Small intestine (tissue), 7 donors: ENCODE measurements at regions not wholly inside any gene's neighbourhood (a gene's known extent, or its start where the extent isn't known, plus 50 kb on each side); places are given as distances from the start of the nearest gene placed in this dataset.

Experiments used
- DNase-seq, 2 donors: peaks; one replicate each; pipeline versions ENCODE4 v3.0.0 to v3.0.0-alpha.2; 2013
- FAIRE-seq: peaks from 2 replicates; lab custom pipeline; 2012; peaks lifted over from hg19 to GRCh38; lab: Jason Lieb, UNC
- H3K27ac ChIP-seq, 3 donors: one replicate each; pipeline ENCODE4 v1.5.1; 2013; ENCODE audit warnings: low read length in 2 of 3, mild to moderate bottlenecking in 2 of 3, control low read depth in 1 of 3, inconsistent platforms in 1 of 3, low read depth in 1 of 3, moderate library complexity in 1 of 3
- H3K27me3 ChIP-seq, 3 donors: one replicate each; pipeline ENCODE4 v1.6.1; 2013; ENCODE audit warnings: low read length in 3 of 3, inconsistent platforms in 1 of 3; ENCODE audit not compliant: control insufficient read depth in 3 of 3, insufficient read depth in 3 of 3
- H3K36me3 ChIP-seq, 3 donors: one replicate each; pipeline ENCODE4 v1.6.1; 2013; ENCODE audit warnings: low read length in 3 of 3, inconsistent platforms in 1 of 3, low read depth in 1 of 3, mild to moderate bottlenecking in 1 of 3, moderate library complexity in 1 of 3; ENCODE audit not compliant: control insufficient read depth in 3 of 3, insufficient read depth in 2 of 3
- H3K4me1 ChIP-seq, 3 donors: one replicate each; pipeline ENCODE4 v1.6.1; 2013; ENCODE audit warnings: low read length in 2 of 3, inconsistent platforms in 1 of 3, low read depth in 1 of 3, mild to moderate bottlenecking in 1 of 3, moderate library complexity in 1 of 3; ENCODE audit not compliant: control insufficient read depth in 3 of 3, insufficient read depth in 2 of 3
- H3K4me3 ChIP-seq, 3 donors: one replicate each; pipeline ENCODE4 v1.5.1; 2013; ENCODE audit warnings: low read length in 3 of 3, control low read depth in 1 of 3, inconsistent platforms in 1 of 3, low read depth in 1 of 3, mild to moderate bottlenecking in 1 of 3, moderate library complexity in 1 of 3
- H3K9me3 ChIP-seq, 2 donors: one replicate each; pipeline ENCODE4 v1.6.1; 2013; ENCODE audit warnings: low read depth in 1 of 2, low read length in 1 of 2; ENCODE audit not compliant: control insufficient read depth in 2 of 2, insufficient read depth in 1 of 2
- WGBS, 3 donors: extraction: QIAGEN DNeasy Blood & Tissue Kit; methylation state at CpG; one replicate each; pipeline ENCODE4 v1.1.7; 2013; 5-methylcytosine and 5-hydroxymethylcytosine counted together
- donor health status: healthy with polysubstance abuse.
- donor health status: control.
- donor health status: control.
- donor health status: Bipolar disorder and iron deficiency.
- donor health status: healthy.

DNA sequence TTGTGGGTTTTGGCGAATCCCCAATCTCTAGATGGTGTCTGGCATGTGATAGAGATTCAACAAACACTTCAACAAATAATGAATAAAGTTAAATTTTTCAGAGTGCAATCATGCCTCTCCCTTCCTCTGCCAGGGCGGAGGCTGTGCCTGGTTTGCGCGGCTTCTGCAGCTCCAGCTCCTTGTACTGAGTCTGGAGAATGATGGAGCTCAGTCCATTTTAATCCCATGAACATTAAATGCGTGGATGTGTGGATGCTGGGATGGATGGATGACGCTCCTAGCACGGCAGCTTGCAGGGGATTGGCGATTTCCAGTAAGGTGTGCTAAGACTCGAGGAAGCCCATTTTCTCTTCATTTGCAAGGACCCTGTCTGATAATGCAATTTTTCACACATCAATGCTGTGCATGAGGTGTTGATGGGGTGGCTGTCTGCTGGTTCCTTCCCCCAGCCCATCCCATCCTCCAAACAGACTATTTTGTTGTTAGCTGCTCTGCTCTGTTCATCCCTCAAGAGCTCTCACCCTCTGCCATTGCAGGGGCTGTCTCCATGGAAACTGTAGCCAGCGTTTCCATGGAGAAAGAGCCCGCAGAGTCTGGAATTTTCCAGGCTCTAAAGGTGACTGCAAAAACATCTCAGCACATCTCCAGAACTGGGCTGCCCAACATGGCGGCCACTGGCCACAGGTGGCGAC lies 92.6 kb upstream of the PEG3 start:
- H3K4me3 ChIP-seq = no peak overlapping the region
- H3K36me3 ChIP-seq = no peaks in the 10 kb centered on the region
- 69 to 78% (median 70%) methylated on average over 13 of the region's 13 CpGs for WGBS, 3 donors
- H3K27me3 ChIP-seq = no peaks in the 10 kb centered on the region
- H3K4me1 ChIP-seq = no peaks in the 10 kb centered on the region
- H3K9me3 ChIP-seq = no peaks in the 10 kb centered on the region
- no peak for DNase-seq
- no peak overlapping the region for H3K27ac ChIP-seq
- FAIRE-seq = no peak

DNA sequence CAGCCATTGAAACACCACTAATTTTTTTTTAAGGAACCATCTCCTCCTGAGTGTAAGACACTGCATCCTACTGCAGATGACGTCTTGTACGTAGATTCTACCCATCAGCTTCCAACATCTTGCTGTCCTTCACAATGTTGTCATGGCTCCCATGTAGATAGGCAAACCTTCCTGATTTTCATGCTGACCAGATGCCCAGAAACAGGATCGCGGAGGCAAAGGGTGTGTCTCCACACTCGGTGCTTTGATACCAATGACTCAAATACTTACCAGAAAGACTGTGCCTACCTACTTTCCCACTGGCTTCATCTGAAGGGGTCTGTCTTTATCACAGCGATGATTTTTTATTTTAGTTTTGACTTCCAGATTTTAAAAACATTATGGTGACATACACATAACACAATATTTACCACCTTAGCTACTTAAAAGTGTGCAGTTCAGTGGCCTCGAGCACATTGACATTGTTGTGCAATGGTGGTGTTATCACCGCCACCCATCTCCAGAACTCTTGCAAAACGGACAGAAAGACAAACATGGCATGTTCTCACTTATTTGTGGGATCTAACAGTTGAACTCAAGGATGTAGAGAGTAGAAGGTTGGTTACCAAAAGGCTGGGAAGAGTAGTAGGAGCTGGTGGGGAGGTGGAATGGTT lies 94.0 kb upstream of the PEG3 start:
- H3K27ac ChIP-seq = no peak overlapping the region
- DNase-seq (no peak), FAIRE-seq (no peak)
- no peaks in the 10 kb centered on the region for H3K36me3 ChIP-seq
- H3K9me3 ChIP-seq = no peaks in the 10 kb centered on the region
- no peak overlapping the region for H3K4me3 ChIP-seq
- H3K27me3 ChIP-seq = no peaks in the 10 kb centered on the region
- H3K4me1 ChIP-seq = no peaks in the 10 kb centered on the region
- WGBS, 3 donors = 77 to 78% (median 77%) methylated on average over 9 of the region's 9 CpGs

DNA sequence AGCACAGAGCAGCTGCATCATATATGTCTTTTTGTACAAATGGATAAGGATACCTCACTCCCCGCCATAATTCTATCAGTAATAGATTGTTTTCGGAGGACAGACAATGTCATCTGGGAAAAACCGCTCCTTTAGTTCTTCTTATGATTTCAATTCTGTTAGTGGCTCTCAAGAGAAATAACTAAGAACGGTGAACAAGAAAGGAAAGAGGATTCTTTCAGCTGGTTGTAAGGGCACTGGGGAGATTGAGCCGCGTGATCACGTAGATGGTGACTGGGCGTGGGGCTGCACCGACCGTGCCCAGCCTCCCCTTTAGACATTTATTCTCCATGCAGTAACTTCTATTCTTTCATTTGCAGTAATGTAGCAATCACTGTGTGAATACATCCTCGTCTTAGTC lies 99.4 kb upstream of the PEG3 start:
- FAIRE-seq = no peak

DNA sequence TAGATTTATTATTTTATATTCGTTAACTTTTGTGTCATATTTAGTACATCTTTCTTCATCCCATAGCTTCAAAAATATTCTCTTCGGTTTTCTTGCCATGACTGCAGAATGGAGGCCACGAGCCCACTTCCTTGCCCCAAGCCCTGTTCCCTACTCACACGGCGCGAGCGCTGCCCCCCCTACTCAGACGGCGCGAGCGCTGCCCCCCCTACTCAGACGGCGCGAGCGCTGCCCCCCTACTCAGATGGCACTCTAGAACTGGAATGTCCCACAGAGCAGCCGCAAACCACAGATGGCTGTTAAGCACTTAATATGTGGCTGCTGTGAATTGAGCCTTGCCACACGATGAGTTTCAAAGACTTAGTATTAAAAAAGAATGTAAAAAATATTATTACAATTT lies 102.2 kb upstream of the PEG3 start:
- Histone ChIP-seq H3K36me3 (no peaks in the 10 kb centered on the region), H3K4me3 (no peak overlapping the region), H3K27ac (no peak overlapping the region), H3K4me1 (no peaks in the 10 kb centered on the region), H3K27me3 (no peaks in the 10 kb centered on the region), H3K9me3 (peaks cover 0 to 2% of the 10 kb centered on the region in 2 donors)
- WGBS, 3 donors = 67 to 84% (median 71%) methylated on average over 17 of the region's 17 CpGs
- DNase-seq = peak in 1 of 2 donors; percentile 25
- FAIRE-seq = no peak

More for the DNA sequence above, 99.4 kb upstream of the PEG3 start:
- Histone ChIP-seq H3K36me3 (no peaks in the 10 kb centered on the region), H3K27me3 (no peaks in the 10 kb centered on the region), H3K9me3 (peaks cover 0 to 2% of the 10 kb centered on the region in 2 donors), H3K4me3 (no peak overlapping the region), H3K4me1 (no peaks in the 10 kb centered on the region), H3K27ac (no peak overlapping the region)
- DNase-seq = no peak
- 87 to 93% (median 88%) methylated on average over 11 of the region's 11 CpGs for WGBS, 3 donors

DNA sequence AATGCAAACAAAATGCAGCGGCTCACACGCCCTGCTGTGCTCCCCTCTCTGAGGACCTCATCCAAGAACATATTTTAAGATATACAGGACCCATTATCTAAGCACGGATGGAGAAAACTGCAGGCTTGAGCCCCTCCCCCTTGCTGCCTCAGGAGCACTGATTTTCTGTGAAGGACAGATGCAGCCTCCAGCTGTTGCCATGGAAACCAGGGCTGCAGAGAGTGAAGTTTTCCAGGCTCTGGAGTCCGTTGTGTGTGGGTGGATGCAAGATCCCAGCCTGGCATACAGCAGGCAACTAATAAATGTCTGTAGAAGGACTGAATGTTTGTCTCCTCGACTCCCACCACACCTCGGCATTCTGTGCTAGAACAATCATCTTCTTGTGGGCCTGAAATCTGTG lies 105.6 kb upstream of the PEG3 start:
- Histone ChIP-seq H3K36me3 (no peaks in the 10 kb centered on the region), H3K9me3 (peaks cover 0 to 2% of the 10 kb centered on the region in 2 donors), H3K27ac (no peak overlapping the region), H3K4me3 (no peak overlapping the region), H3K4me1 (no peaks in the 10 kb centered on the region), H3K27me3 (no peaks in the 10 kb centered on the region)
- FAIRE-seq (no peak), DNase-seq (no peak)
- WGBS, 3 donors = 29 to 36% (median 32%) methylated on average over 6 of the region's 6 CpGs

DNA sequence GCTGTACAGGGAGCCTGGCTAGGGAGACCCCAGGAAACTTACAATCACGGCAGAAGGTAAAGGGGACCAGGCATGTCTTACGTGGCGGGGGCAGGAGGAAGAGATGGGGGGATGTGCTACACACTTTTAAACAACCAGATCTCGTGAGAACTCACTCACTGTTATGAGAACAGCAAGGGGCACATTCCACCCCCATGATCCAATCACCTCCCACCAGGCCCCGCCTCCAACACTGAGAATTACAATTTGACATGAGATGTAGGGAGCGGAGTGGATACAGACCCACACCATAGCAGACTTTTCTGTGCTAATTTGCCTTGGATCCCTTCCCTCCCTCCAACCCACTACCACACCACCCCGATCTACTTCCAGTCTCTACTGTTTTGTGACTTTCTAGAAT lies 106.7 kb upstream of the PEG3 start:
- Histone ChIP-seq H3K27ac (no peak overlapping the region), H3K4me1 (no peaks in the 10 kb centered on the region), H3K9me3 (peaks cover 0 to 2% of the 10 kb centered on the region in 2 donors), H3K36me3 (no peaks in the 10 kb centered on the region), H3K27me3 (peaks cover 0 to 4% (median 0%) of the 10 kb centered on the region in 3 donors), H3K4me3 (no peak overlapping the region)
- DNase-seq (no peak), FAIRE-seq (no peak)
- WGBS, 3 donors = 67 to 75% (median 70%) methylated on average over 7 of the region's 7 CpGs

DNA sequence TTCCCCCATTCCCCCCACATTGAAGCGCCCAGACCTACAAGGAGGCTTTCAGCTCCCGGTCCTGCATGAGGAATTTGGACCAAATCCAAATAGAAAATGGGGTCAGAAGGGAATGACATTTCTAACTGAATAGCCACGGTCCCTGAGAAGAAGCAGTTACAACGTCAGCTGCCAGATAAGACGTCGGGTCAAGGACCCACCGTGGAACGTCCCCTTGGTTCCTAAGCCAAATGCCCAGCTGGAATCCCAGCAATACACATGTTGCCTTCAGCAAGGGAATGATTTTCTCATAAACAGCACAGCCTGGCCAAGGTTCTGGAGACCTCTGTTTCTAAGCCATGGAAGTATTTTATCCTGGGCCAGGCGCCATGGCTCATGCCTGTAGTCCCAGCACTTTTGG lies 109.1 kb upstream of the PEG3 start:
- Histone ChIP-seq H3K27me3 (peaks cover 0 to 4% (median 0%) of the 10 kb centered on the region in 3 donors), H3K27ac (no peak overlapping the region), H3K36me3 (no peaks in the 10 kb centered on the region), H3K4me3 (no peak overlapping the region), H3K9me3 (no peaks in the 10 kb centered on the region), H3K4me1 (no peaks in the 10 kb centered on the region)
- DNase-seq (no peak), FAIRE-seq (no peak)
- WGBS, 3 donors = 54 to 82% (median 70%) methylated on average over 9 of the region's 9 CpGs

DNA sequence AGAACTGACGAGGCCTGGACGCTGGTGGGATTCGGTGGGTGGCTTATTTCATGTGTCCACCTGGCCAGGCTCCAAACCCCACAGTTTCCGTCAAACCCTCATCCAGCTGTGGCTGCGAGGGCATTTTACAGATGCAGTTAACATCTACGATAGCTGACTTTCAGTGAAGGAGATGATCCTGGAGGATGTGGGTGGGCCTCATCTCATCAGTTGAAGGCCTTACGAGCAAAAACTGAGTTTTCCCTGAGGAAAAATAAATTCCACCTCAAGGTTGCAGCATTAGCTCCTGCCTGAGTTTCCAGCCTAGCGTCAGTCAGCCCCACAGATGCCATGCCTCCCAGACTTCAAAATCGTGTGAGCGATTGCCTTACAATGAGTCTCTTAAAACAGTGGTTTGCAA lies 111.1 kb upstream of the PEG3 start:
- no peak for FAIRE-seq
- no peak overlapping the region for H3K4me3 ChIP-seq
- peaks cover 0 to 7% (median 0%) of the 10 kb centered on the region in 3 donors for H3K27me3 ChIP-seq
- H3K36me3 ChIP-seq = no peaks in the 10 kb centered on the region
- DNase-seq = no peak
- H3K4me1 ChIP-seq = no peaks in the 10 kb centered on the region
- 77 to 87% (median 87%) methylated on average over 10 of the region's 10 CpGs for WGBS, 3 donors
- H3K9me3 ChIP-seq = peaks cover 0 to 6% of the 10 kb centered on the region in 2 donors
- no peak overlapping the region for H3K27ac ChIP-seq
